AG09319 (cell line): ENCODE measurements at regions not wholly inside any gene's neighbourhood (a gene's known extent, or its start where the extent isn't known, plus 50 kb on each side); places are given as distances from the start of the nearest gene placed in this dataset.

ENCODE experiments used
- DNase-seq: peaks from one replicate; pipeline ENCODE4 v3.0.0-alpha.2; 2010; ENCODE audit warnings: low read depth; ENCODE audit errors: extremely low read depth
- TF ChIP-seq, protein P1 (sequence below): IDR thresholded peaks from 2 replicates; pipeline ENCODE4 v1.5.1; 2011; ENCODE audit warnings: low read depth, mild to moderate bottlenecking, inconsistent platforms, low read length, moderate library complexity

DNA sequence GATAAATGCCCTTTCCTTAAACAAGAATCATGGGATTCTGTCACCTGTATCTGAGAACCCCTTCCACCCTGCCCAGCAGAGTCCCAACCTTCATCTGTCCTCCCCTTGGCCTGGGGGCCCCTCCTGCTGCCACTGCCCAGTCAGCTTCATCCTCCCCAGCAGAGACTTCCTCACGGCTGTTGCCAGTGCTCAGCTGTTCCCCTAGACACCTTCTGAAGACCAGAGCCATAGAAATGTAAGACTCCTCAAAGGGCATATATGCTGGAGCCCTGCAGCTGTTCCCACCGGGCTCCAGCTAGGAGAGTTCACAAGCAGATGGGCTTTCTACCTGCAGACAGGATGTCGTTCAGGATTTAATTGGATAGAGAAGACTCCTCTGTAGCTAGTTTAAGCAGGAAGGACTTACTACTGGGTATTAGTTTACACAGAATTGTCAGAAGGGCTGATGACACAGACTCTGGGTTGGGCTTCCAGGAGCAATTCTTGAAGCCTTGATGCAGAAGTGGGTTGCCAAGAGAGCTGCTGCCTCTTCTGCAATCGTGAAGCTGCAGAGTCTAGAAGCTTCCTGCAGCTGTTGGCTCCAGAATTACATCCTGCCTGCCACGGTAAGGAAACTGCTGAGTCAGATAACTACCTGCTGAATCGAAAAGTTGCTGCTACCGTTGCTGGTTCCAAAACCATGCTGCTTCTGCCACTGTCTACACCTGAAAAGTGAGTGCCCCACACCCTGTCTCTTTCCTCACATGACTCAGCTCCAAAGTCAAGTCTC, 57.1 kb upstream of the MLN start:
- TF ChIP-seq, protein P1, sequence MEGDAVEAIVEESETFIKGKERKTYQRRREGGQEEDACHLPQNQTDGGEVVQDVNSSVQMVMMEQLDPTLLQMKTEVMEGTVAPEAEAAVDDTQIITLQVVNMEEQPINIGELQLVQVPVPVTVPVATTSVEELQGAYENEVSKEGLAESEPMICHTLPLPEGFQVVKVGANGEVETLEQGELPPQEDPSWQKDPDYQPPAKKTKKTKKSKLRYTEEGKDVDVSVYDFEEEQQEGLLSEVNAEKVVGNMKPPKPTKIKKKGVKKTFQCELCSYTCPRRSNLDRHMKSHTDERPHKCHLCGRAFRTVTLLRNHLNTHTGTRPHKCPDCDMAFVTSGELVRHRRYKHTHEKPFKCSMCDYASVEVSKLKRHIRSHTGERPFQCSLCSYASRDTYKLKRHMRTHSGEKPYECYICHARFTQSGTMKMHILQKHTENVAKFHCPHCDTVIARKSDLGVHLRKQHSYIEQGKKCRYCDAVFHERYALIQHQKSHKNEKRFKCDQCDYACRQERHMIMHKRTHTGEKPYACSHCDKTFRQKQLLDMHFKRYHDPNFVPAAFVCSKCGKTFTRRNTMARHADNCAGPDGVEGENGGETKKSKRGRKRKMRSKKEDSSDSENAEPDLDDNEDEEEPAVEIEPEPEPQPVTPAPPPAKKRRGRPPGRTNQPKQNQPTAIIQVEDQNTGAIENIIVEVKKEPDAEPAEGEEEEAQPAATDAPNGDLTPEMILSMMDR, result no peak
- DNase-seq, result no peak

GRCh38 chr6:33860006-33860405, 56.2 kb upstream of the MLN start:
- DNase-seq, result no peak
- TF ChIP-seq, protein P1, result no peak

- TF ChIP-seq, protein P1, result no peak
Measured at GRCh38 chr6:33858804-33859505, 55.2 kb upstream of the MLN start.

GRCh38 chr6:33857932-33858475, 54.2 kb upstream of the MLN start:
- TF ChIP-seq, protein P1, result no peak
- DNase-seq, result no peak

More at GRCh38 chr6:33858804-33859505, 55.2 kb upstream of the MLN start:
- DNase-seq, result no peak

- TF ChIP-seq, protein P1, result no peak
- DNase-seq, result no peak
Measured at GRCh38 chr6:33857093-33857931, 53.5 kb upstream of the MLN start.

- TF ChIP-seq, protein P1, result no peak
- no peak for DNase-seq
Measured at GRCh38 chr6:33856655-33857054, 52.9 kb upstream of the MLN start.
